GM10266 (cell line): ENCODE measurements at regions not wholly inside any gene's neighbourhood (a gene's known extent, or its start where the extent isn't known, plus 50 kb on each side); places are given as distances from the start of the nearest gene placed in this dataset.

ENCODE experiments used
- DNase-seq: peaks from one replicate; pipeline ENCODE4 v3.0.0; 2012; ENCODE audit errors: extremely low spot score
- CTCF ChIP-seq: IDR thresholded peaks from 2 replicates; pipeline ENCODE4 v1.5.1; 2012; ENCODE audit warnings: mild to moderate bottlenecking, low read depth; ENCODE audit not compliant: control insufficient read depth, insufficient read depth; ENCODE audit errors: missing control alignments

GRCh38 chr5:124936626-124936933, 190.1 kb upstream of the ZNF608 start:
- DNase-seq, result peak; percentile 19
- no peak for TF ChIP-seq CTCF

GRCh38 chr5:124941051-124942049, 194.9 kb upstream of the ZNF608 start:
- no peak for DNase-seq
- no peak for TF ChIP-seq CTCF

- no peak for DNase-seq
- TF ChIP-seq CTCF, result no peak
Observed at GRCh38 chr5:124948062-124948753, 201.8 kb upstream of the ZNF608 start.

- TF ChIP-seq CTCF, result no peak
- DNase-seq, result no peak
Observed at GRCh38 chr5:124948754-124949275, 202.4 kb upstream of the ZNF608 start.

- no peak for DNase-seq
- no peak for TF ChIP-seq CTCF
Observed at GRCh38 chr5:124949862-124950261, 203.4 kb upstream of the ZNF608 start.

- TF ChIP-seq CTCF, result no peak
- DNase-seq, result no peak
Observed at GRCh38 chr5:124951105-124951504, 204.7 kb upstream of the ZNF608 start.

GRCh38 chr5:124951661-124952060, 205.2 kb upstream of the ZNF608 start:
- no peak for TF ChIP-seq CTCF
- peak; percentile 35 for DNase-seq
